ENCODE measurements at regions not wholly inside any gene's neighbourhood (a gene's known extent, or its start where the extent isn't known, plus 50 kb on each side); places are given as distances from the start of the nearest gene placed in this dataset.

- H3K4me3 ChIP-seq = no peak overlapping the region
- H3K27me3 ChIP-seq = no peaks in the 10 kb centered on the region
- H3K4me1 ChIP-seq = no peaks in the 10 kb centered on the region
- WGBS, 2 donors = 72 to 74% methylated on average over 6 of the region's 6 CpGs
- H3K9me3 ChIP-seq = no peaks in the 10 kb centered on the region
- H3K36me3 ChIP-seq (ENCODE audit: low read depth, missing control alignments) = no peaks in the 10 kb centered on the region
- no peak overlapping the region for H3K27ac ChIP-seq
- intact Hi-C loops (cut with DNase I; ENCODE audit: low total_unique reads) = no loop called here
- no peak for DNase-seq
- TF ChIP-seq, protein P1, sequence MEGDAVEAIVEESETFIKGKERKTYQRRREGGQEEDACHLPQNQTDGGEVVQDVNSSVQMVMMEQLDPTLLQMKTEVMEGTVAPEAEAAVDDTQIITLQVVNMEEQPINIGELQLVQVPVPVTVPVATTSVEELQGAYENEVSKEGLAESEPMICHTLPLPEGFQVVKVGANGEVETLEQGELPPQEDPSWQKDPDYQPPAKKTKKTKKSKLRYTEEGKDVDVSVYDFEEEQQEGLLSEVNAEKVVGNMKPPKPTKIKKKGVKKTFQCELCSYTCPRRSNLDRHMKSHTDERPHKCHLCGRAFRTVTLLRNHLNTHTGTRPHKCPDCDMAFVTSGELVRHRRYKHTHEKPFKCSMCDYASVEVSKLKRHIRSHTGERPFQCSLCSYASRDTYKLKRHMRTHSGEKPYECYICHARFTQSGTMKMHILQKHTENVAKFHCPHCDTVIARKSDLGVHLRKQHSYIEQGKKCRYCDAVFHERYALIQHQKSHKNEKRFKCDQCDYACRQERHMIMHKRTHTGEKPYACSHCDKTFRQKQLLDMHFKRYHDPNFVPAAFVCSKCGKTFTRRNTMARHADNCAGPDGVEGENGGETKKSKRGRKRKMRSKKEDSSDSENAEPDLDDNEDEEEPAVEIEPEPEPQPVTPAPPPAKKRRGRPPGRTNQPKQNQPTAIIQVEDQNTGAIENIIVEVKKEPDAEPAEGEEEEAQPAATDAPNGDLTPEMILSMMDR (IDR thresholded peaks at IDR 0.05) = no peak
- no peak for TF ChIP-seq POLR2A (IDR thresholded peaks at IDR 0.05)
Measured at GRCh38 chr5:17916446-17916845, 282.2 kb downstream of the TAF11L14 start.

GRCh38 chr5:17917465-17917864 is 283.2 kb downstream of the TAF11L14 start:
- Histone ChIP-seq H3K4me1 (no peaks in the 10 kb centered on the region), H3K27me3 (no peaks in the 10 kb centered on the region), H3K4me3 (no peak overlapping the region), H3K27ac (no peak overlapping the region), H3K9me3 (no peaks in the 10 kb centered on the region), H3K36me3 (ENCODE audit: low read depth, missing control alignments) (no peaks in the 10 kb centered on the region)
- intact Hi-C loops (cut with DNase I; ENCODE audit: low total_unique reads) = no loop called here
- TF ChIP-seq, protein P1 (IDR thresholded peaks at IDR 0.05) = no peak
- no peak for TF ChIP-seq POLR2A (IDR thresholded peaks at IDR 0.05)
- no peak for DNase-seq

GRCh38 chr5:17918373-17919104 is 284.3 kb downstream of the TAF11L14 start:
- H3K4me1 ChIP-seq = no peaks in the 10 kb centered on the region
- WGBS, 2 donors = 63% methylated on average over 2 of the region's 2 CpGs
- intact Hi-C loops (cut with DNase I; ENCODE audit: low total_unique reads) = no loop called here
- no peaks in the 10 kb centered on the region for H3K27me3 ChIP-seq
- TF ChIP-seq, protein P1 (IDR thresholded peaks at IDR 0.05) = no peak
- TF ChIP-seq POLR2A (IDR thresholded peaks at IDR 0.05) = no peak
- no peak overlapping the region for H3K4me3 ChIP-seq
- no peaks in the 10 kb centered on the region for H3K9me3 ChIP-seq
- no peak overlapping the region for H3K27ac ChIP-seq
- no peaks in the 10 kb centered on the region for H3K36me3 ChIP-seq (ENCODE audit: low read depth, missing control alignments)
- DNase-seq = no peak

DNA sequence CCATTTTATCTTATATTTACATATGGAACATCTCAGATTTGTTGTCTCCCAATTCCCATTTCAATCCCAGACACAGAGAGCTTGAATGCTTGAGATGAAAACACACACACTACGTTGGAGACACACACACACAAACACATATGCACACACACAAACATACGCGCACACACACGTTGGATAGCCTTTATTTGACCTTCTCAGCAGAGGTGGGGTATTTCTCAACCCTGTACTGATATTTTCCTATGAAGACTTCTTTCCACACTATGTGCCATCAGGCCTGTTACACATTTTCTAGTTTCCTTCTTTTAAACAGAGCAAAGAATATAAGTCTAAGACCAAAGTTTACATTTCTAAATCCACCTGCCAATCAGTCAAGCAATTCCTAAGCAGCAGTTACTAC is 291.0 kb downstream of the TAF11L14 start:
- no peak for DNase-seq
- H3K9me3 ChIP-seq = no peaks in the 10 kb centered on the region
- H3K27ac ChIP-seq = no peak overlapping the region
- TF ChIP-seq, protein P1 (IDR thresholded peaks at IDR 0.05) = no peak
- TF ChIP-seq POLR2A (IDR thresholded peaks at IDR 0.05) = no peak
- H3K27me3 ChIP-seq = no peaks in the 10 kb centered on the region
- H3K4me1 ChIP-seq = no peaks in the 10 kb centered on the region
- no peaks in the 10 kb centered on the region for H3K36me3 ChIP-seq (ENCODE audit: low read depth, missing control alignments)
- H3K4me3 ChIP-seq = no peak overlapping the region
- intact Hi-C loops (cut with DNase I; ENCODE audit: low total_unique reads) = no loop called here
- WGBS, 2 donors = 87% methylated on average over 4 of the region's 4 CpGs

DNA sequence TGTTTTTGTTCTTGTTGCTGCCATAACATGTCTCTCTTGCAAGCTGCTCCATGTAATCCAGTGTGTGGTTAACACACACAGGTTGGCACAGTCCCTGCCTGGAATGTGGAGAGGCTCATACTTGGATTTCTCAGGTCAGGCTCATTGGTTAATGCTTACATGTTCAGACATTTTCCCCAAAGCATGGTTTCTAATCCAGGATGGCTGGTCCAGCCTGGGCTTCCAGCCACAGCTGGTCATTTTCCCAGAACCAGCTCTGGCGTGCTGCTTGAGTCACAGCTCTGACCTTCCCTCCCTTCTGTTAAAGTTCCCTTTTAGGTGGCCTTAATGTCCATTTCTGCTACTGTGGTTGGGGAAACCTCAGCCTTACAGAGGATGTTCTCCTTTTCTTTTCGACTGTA is 294.3 kb downstream of the TAF11L14 start:
- WGBS, 2 donors = 54% methylated on average over 2 of the region's 2 CpGs

More for the DNA sequence above, 294.3 kb downstream of the TAF11L14 start:
- DNase-seq = no peak
- TF ChIP-seq, protein P1 (IDR thresholded peaks at IDR 0.05) = no peak
- no peak for TF ChIP-seq POLR2A (IDR thresholded peaks at IDR 0.05)
- H3K27ac ChIP-seq = no peak overlapping the region
- no peaks in the 10 kb centered on the region for H3K27me3 ChIP-seq
- H3K4me1 ChIP-seq = no peaks in the 10 kb centered on the region
- intact Hi-C loops (cut with DNase I; ENCODE audit: low total_unique reads) = no loop called here
- H3K9me3 ChIP-seq = no peaks in the 10 kb centered on the region
- no peak overlapping the region for H3K4me3 ChIP-seq
- no peaks in the 10 kb centered on the region for H3K36me3 ChIP-seq (ENCODE audit: low read depth, missing control alignments)
